ENCODE measurements at regions not wholly inside any gene's neighbourhood (a gene's known extent, or its start where the extent isn't known, plus 50 kb on each side); places are given as distances from the start of the nearest gene placed in this dataset.

DNA sequence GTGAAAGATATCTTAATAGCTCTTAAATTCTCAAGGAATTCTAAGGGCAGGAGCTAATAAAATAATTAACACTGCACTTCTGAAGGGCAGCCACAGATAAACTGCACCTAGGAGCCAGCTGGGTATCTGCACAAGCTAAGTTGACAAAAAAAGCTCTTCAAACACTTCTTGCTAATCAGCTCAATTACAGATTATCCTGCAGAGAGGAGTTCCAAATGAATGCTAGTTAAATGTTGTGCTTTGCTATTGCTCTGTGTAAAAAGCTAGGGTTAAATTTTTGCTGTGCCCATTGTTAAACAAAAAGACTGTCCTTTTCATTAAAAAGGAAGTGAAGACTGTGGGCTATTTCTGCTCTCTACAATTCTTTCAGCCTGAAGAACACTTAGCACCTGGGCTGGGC lies 158.5 kb upstream of the SHISA6 start:
- H3K4me3 ChIP-seq (ENCODE audit: low read depth, low read length): no peak overlapping the region
- TF ChIP-seq CTCF (IDR thresholded peaks at IDR 0.05; ENCODE audit: low read depth, low read length): no peak

GRCh38 chr17:11081342-11081741 lies 159.7 kb upstream of the SHISA6 start:
- no peak overlapping the region for H3K4me3 ChIP-seq (ENCODE audit: low read depth, low read length)
- no peak for TF ChIP-seq CTCF (IDR thresholded peaks at IDR 0.05; ENCODE audit: low read depth, low read length)

DNA sequence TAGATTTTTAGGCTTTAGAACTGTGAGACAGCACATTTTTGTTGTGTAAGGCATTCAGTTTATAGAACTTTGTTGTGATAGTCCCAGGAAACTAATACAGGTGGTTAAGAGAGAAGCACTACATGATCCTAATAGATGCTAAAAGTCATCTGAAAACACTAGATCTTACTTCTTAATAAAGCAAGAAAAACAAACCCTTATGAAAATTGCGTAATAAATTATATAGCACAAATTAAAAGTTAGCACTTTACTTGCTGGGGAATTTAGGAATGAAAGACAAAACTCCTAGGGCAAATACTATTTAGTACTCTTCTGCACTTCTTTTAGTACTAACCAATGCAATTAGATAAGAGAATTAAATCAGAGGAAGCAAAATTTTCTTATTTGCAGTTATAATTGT lies 163.3 kb upstream of the SHISA6 start:
- no peak overlapping the region for H3K4me3 ChIP-seq (ENCODE audit: low read depth, low read length)
- no peak for TF ChIP-seq CTCF (IDR thresholded peaks at IDR 0.05; ENCODE audit: low read depth, low read length)

- H3K4me3 ChIP-seq (ENCODE audit: low read depth, low read length): no peak overlapping the region
- TF ChIP-seq CTCF (IDR thresholded peaks at IDR 0.05; ENCODE audit: low read depth, low read length): no peak
Measured at GRCh38 chr17:11074451-11074850, 166.6 kb upstream of the SHISA6 start.

DNA sequence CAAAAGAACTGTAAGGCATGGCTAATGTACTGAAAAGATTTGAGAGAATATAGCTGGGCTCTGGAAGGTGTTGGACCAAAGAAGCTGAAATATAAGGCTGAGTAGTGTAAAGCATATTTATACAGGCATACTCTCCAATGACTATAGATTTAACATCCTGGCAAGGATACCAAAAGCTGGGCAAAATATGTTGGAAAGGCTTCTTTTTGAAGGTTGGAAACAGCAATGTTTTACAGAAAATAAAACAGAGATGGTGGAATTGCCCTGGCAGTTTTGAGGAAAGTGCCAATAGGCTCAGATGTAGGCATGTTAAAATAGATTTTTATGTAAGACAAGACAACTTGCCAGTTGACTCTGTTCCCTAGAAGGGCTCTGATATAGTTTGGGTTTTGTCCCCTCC lies 184.1 kb upstream of the SHISA6 start:
- H3K4me3 ChIP-seq (ENCODE audit: low read depth, low read length): no peak overlapping the region
- no peak for TF ChIP-seq CTCF (IDR thresholded peaks at IDR 0.05; ENCODE audit: low read depth, low read length)

- H3K4me3 ChIP-seq (ENCODE audit: low read depth, low read length): no peak overlapping the region
- no peak for TF ChIP-seq CTCF (IDR thresholded peaks at IDR 0.05; ENCODE audit: low read depth, low read length)
Measured at GRCh38 chr17:11053846-11054245, 187.2 kb upstream of the SHISA6 start.

GRCh38 chr17:11049539-11049938 lies 191.5 kb upstream of the SHISA6 start:
- H3K4me3 ChIP-seq (ENCODE audit: low read depth, low read length): no peak overlapping the region
- no peak for TF ChIP-seq CTCF (IDR thresholded peaks at IDR 0.05; ENCODE audit: low read depth, low read length)
